Fibroblast of skin of left quadriceps (primary cell): ENCODE measurements at regions not wholly inside any gene's neighbourhood (a gene's known extent, or its start where the extent isn't known, plus 50 kb on each side); places are given as distances from the start of the nearest gene placed in this dataset.

Experiments
- DNase-seq, 2 experiments: peaks; one replicate each; pipeline ENCODE4 v3.0.0-alpha.2; 2013; ENCODE audit warnings: low read depth in 2 of 2

GRCh38 chr17:56648321-56648720, 54.8 kb downstream of the NOG start:
- DNase-seq = no peak

GRCh38 chr17:56648806-56649205, 55.3 kb downstream of the NOG start:
- no peak for DNase-seq

- DNase-seq = no peak
These were observed 59.1 kb downstream of the NOG start for GRCh38 chr17:56652628-56653027.

GRCh38 chr17:56653877-56654276, 60.4 kb downstream of the NOG start:
- DNase-seq = peak; percentile 34 to 44

- no peak for DNase-seq
These were observed 63.3 kb downstream of the NOG start for GRCh38 chr17:56656701-56657327.

- no peak for DNase-seq
These were observed 65.1 kb downstream of the NOG start for GRCh38 chr17:56658648-56659047.

GRCh38 chr17:56659622-56660021, 66.1 kb downstream of the NOG start:
- DNase-seq = no peak

- DNase-seq = no peak
These were observed 68.4 kb downstream of the NOG start for GRCh38 chr17:56661906-56662305.

GRCh38 chr17:56665864-56666263, 72.4 kb downstream of the NOG start:
- DNase-seq = no peak

- DNase-seq = no peak
These were observed 74.5 kb downstream of the NOG start for GRCh38 chr17:56667925-56668458.

- no peak for DNase-seq
These were observed 78.7 kb downstream of the NOG start for GRCh38 chr17:56672195-56672594.

- no peak for DNase-seq
These were observed 81.0 kb downstream of the NOG start for GRCh38 chr17:56674401-56674925.

- DNase-seq = no peak
These were observed 82.6 kb downstream of the NOG start for GRCh38 chr17:56675876-56676660.

- DNase-seq = no peak
These were observed 83.3 kb downstream of the NOG start for GRCh38 chr17:56676810-56677209.

GRCh38 chr17:56678249-56679114, 85.0 kb downstream of the NOG start:
- no peak for DNase-seq

- no peak for DNase-seq
These were observed 85.7 kb downstream of the NOG start for GRCh38 chr17:56679115-56679776.

GRCh38 chr17:56679777-56680422, 86.4 kb downstream of the NOG start:
- no peak for DNase-seq

GRCh38 chr17:56680676-56681075, 87.2 kb downstream of the NOG start:
- no peak for DNase-seq

- DNase-seq = peak; percentile 66 to 69
These were observed 88.2 kb downstream of the NOG start for GRCh38 chr17:56681561-56682266.

- no peak for DNase-seq
These were observed 94.7 kb downstream of the NOG start for GRCh38 chr17:56688151-56688550.
